ENCODE measurements at regions not wholly inside any gene's neighbourhood (a gene's known extent, or its start where the extent isn't known, plus 50 kb on each side); places are given as distances from the start of the nearest gene placed in this dataset.
"Not testable (repeated sequence)": the region's sequence is repeated elsewhere in the genome, so short reads cannot be mapped to it uniquely, and the experiment has no call there.

GRCh38 chr6:71727632-71728294, 158.6 kb upstream of the RIMS1 start:
- no peak for DNase-seq
- in situ Hi-C loops (cut with MboI; ENCODE audit: low pct_unique_long_range_greater_than_20kb, low sequenced_read_pairs), result no loop called here

GRCh38 chr6:71730284-71730683, 156.1 kb upstream of the RIMS1 start:
- no peak for DNase-seq
- in situ Hi-C loops (cut with MboI; ENCODE audit: low pct_unique_long_range_greater_than_20kb, low sequenced_read_pairs), result no loop called here

- no peak for DNase-seq
- in situ Hi-C loops (cut with MboI; ENCODE audit: low pct_unique_long_range_greater_than_20kb, low sequenced_read_pairs), result no loop called here
These were observed 152.1 kb upstream of the RIMS1 start for GRCh38 chr6:71733970-71734899.

- in situ Hi-C loops (cut with MboI; ENCODE audit: low pct_unique_long_range_greater_than_20kb, low sequenced_read_pairs), result no loop called here
- no peak for DNase-seq
These were observed 148.4 kb upstream of the RIMS1 start for GRCh38 chr6:71737953-71738352.

GRCh38 chr6:71745525-71745924, 140.8 kb upstream of the RIMS1 start:
- in situ Hi-C loops (cut with MboI; ENCODE audit: low pct_unique_long_range_greater_than_20kb, low sequenced_read_pairs), result no loop called here

GRCh38 chr6:71766146-71766760, 120.1 kb upstream of the RIMS1 start:
- DNase-seq, result no peak
- in situ Hi-C loops (cut with MboI; ENCODE audit: low pct_unique_long_range_greater_than_20kb, low sequenced_read_pairs), result no loop called here

More at GRCh38 chr6:71745525-71745924, 140.8 kb upstream of the RIMS1 start:
- no peak for DNase-seq

- no peak for DNase-seq
- in situ Hi-C loops (cut with MboI; ENCODE audit: low pct_unique_long_range_greater_than_20kb, low sequenced_read_pairs), result no loop called here
These were observed 119.6 kb upstream of the RIMS1 start for GRCh38 chr6:71766796-71767195.

GRCh38 chr6:71768356-71768755, 118.0 kb upstream of the RIMS1 start:
- no peak for DNase-seq
- in situ Hi-C loops (cut with MboI; ENCODE audit: low pct_unique_long_range_greater_than_20kb, low sequenced_read_pairs), result no loop called here

GRCh38 chr6:71808865-71809264, 77.5 kb upstream of the RIMS1 start:
- DNase-seq, result no peak
- in situ Hi-C loops (cut with MboI; ENCODE audit: low pct_unique_long_range_greater_than_20kb, low sequenced_read_pairs), result no loop called here

- in situ Hi-C loops (cut with MboI; ENCODE audit: low pct_unique_long_range_greater_than_20kb, low sequenced_read_pairs), result no loop called here
- DNase-seq, result no peak
These were observed 75.5 kb upstream of the RIMS1 start for GRCh38 chr6:71810880-71811279.

GRCh38 chr6:71822625-71823024, 63.7 kb upstream of the RIMS1 start:
- in situ Hi-C loops (cut with MboI; ENCODE audit: low pct_unique_long_range_greater_than_20kb, low sequenced_read_pairs), result no loop called here
- no peak for DNase-seq

GRCh38 chr6:71832110-71832764, 54.1 kb upstream of the RIMS1 start:
- DNase-seq; in situ Hi-C loops (cut with MboI; ENCODE audit: low pct_unique_long_range_greater_than_20kb, low sequenced_read_pairs): not testable (repeated sequence)

Measured in KBM-7 (cell line).